LHCN-M2 (cell line): ENCODE measurements at regions not wholly inside any gene's neighbourhood (a gene's known extent, or its start where the extent isn't known, plus 50 kb on each side); places are given as distances from the start of the nearest gene placed in this dataset.

Source experiments
- DNase-seq: peaks from one replicate; pipeline ENCODE4 v3.0.0-alpha.2; 2012; ENCODE audit warnings: low read depth

DNA sequence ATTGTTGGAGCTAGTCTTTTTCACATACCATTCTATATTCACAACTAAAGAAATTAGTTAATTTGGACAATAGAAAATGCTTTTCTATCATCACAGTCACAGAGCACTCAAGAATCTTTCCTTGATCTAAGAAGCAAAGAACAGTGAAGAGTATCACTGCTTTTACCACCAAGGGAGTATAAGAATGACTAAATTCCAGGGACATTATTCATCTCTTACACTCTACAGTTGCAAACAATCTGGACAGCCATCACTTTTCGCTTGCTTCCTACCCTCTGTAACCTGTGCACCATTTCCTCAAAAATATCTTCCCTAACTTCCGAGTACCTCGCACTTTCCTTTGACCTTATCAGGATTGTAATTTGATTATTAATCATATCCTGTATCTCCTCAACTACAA, 359.5 kb upstream of the TMCO5A start:
- no peak for DNase-seq

DNA sequence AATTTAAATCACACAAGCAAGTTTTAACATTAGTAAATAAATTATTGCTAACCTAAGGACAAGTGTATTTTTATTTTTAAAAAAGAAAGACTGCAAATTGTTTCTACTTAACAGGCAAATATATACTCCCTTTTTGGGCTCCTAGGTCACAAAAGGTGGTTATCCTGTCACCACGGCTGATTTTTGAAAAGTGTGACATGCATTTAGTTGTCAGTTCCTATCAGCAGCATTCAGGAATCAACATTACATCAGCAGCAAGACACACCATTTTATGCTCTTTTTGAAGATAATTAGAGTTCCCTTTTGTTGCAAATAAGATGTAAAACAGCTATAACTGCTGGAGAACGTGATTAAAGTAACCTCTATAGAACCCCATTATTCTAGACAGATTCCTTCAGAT, 357.5 kb upstream of the TMCO5A start:
- DNase-seq, result no peak

DNA sequence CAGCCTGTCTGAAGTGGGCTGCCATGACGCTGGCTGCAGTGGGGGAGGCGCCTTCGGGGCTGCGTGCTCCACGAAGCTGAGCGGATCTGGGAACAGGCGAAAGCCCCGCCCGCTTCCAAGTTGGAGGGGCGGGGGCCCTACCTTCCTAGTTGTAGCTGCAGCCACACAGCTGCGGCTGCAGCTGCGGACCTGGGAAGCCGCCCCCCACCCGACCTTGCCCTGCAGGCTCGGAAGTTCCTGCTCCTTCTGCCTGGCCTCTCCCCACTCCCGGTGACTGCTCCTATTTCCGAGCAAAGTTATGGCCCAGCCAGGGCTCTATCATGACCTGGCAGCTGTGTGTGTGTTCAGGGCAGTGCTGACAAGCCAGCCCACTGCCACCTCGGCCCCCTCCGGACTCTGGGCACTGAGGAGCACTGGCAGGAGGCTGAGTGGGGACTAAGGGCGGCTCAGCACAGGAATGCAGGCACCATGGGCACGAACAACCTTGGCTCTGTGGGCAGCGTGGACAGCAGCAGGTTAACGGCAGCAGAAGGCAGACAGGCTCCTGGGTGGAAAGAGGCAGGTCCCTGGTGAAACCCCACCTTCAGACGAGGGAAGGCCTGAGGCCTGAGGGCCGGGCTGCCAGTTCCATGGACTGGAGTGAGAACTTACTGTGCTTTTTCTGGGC, 352.4 kb upstream of the TMCO5A start:
- no peak for DNase-seq

DNA sequence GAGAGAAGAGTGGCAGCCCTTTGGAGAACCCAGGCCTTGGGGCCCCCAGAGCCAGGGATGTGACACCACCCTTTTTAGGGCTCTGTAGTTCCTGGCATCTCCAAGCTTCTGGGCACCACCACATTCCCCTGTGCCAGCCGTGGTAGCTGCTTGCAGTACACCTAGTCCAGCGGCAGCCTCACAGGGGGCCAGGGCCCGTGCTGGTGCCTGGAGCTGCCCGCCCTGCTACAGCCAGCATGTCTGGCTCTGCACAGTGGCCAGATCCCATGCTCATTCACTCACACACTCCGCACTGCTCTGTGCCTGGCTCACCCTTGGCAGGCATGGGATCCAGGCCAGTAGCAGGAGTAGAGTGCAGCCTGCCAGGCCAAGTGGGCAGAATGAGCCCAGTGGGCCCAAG, 351.6 kb upstream of the TMCO5A start:
- DNase-seq, result no peak

DNA sequence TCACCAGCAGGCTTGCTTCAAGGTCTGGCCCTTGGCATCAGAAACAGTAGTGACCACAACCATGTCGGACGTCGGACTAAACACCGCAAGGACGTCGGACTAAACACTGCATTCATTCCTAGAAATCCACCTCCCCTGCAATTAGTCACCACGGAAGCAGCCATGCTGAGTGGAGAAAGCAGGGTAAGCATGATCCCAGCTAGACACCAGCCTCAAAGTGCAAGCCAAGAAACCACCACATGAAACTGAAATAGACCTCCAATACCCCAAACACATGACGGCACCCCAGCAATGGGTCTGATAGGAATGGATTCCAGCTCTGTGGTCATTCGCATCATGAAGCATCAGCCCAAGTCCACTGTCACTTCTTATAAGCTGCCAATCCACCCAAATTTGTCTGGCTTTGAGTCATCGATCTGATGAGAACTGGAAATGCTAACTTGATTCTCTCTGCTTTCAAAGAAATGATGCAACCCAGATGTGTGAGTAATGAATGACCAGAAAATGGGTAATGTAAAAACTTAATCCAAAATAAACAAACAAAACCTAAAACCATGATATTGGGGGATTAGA, 348.3 kb upstream of the TMCO5A start:
- peak; percentile 37 for DNase-seq

DNA sequence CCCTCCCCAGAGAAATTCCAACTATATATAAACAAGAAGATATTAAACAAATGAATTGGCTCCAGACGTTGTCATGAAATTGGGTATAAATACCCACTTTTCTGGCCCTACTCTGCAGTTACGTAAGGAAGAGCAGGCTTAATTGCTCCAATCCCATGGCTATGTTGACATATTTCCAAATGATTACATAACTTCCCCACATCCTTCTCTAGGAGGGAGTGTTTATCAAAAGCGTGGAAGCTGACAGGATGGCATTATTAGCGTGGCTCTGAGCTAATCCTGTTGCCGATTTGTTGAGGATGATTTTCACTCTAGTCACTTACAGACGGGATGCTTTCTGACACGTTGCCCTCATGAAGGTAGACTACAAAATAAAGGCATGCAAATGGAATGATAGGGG, 347.5 kb upstream of the TMCO5A start:
- peak; percentile 7 for DNase-seq

DNA sequence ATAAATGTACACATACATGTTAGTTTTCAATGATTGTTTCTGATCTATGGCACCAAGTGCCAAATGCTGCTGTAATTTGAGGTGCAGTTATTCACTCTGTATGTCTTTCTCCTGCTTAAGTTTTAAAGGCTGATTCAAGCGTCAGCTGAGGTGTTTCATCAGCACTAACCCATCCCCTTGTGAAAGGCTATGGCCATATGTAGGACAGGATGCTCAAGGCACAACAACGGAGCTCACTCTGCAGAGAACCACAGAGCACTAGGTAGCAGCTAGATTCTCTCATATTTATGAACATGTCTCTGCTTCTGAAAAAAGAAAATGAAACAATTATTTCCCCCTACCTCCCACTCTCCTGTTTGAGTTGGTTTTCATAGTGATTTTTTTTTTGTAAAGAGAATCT, 340.0 kb upstream of the TMCO5A start:
- no peak for DNase-seq

DNA sequence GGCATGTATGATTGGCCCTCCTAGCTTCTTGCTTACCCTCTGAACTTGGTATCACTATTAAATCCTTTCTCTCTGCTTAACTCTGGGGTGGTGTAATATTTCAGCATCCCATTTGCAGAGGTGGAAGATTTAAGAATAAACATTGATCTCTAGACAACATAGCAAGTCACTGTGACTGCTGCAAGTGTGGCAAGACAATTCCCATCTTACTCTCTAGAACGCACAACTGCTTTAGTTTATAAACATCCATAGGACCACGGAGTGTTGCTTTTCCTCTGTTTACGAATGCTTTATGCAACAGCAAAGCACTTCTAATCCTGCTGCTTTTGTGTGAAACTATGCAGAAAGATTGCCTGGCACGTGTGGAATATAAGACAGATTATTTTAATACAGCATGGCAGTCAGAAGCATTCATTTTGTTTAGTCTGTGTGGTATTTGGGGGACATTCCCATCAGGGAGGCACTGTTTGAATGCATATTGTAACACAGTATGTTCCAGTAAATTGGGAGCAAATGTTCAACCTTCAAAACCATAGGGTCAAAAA, 338.9 kb upstream of the TMCO5A start:
- no peak for DNase-seq

DNA sequence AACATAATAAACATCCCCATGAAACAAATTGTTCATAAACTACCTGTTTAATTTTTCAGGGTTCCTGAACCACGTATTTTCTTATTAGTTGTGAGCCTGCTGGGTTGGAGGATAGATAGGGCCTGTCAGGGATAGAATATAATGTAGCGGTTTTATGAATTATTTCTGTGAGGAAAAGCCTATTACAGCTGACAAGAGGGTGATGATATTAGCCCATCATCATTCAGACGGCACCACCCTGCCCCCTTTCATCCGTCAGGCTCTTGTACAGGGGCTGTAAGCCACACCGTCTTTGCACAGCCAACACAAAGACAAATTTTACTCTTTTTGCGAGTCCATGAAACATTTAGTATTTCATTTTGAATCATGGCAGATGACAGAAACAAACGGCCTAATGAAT, 335.3 kb upstream of the TMCO5A start:
- DNase-seq, result no peak

DNA sequence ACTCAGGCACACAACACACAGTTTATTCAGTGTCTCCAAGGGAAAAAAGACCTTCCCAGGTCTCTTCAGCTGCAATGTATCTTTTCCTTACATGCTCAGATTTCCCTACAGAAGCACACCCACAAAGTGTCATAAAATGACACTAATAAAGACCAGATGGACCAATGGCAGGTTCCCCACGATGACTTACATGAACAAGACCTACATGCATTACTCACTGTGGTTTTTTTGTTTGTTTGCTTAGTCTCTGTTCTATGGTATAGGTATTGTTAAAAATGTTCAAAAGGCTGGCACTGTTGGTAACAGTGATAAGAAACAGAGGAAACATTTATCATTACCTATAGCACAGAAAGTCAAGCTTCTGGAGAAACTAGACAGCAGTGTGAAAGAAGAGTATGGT, 318.2 kb upstream of the TMCO5A start:
- DNase-seq, result no peak

DNA sequence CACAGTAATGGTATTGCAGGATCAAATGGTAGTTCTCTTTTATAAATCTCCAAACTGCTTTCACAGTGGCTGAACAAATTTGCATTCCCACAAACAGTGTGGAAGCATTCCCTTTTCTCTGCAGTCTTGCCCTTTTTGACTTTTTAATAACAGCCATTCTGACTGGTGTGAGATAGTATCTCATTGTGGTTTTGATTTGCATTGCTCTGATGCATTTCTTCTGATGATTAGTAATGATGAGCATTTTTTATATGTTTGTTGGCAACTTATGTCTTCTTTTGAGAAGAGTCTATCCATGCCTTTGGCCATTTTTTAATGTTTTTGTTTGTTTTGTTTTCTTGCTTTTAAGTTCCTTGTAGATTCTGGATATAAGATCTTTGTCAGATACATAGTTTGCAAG, 316.1 kb upstream of the TMCO5A start:
- no peak for DNase-seq

DNA sequence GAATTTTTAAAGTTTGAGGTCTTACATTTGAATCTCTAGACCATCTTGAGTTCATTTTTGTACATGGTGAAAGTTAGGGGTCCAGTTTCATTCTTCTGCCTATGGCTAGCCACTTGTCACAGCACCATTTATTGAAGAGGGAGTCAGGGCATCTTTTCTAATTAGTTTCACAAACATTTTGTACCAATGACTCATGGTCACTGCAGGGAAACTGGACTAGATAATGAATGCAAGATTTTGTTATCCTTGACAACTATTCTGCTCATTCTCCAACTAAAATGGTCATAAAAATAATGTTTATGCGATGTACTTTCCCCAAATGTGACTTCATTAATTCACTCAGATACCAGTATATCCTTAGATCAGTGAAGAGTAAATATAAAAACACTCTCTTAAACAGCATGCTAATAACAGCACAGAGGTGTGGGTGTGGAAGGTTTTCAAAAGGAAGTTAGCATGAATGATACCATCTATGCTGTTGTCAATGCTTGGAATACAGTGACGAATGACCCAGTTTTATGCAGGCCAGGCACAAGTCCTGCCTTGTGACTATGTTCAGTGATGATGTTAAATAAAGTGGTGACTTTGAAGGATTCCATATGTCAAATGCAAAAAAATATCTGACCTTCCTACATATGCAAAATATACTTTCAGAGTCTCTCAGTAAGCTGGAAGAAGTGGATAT, 314.9 kb upstream of the TMCO5A start:
- DNase-seq, result no peak

DNA sequence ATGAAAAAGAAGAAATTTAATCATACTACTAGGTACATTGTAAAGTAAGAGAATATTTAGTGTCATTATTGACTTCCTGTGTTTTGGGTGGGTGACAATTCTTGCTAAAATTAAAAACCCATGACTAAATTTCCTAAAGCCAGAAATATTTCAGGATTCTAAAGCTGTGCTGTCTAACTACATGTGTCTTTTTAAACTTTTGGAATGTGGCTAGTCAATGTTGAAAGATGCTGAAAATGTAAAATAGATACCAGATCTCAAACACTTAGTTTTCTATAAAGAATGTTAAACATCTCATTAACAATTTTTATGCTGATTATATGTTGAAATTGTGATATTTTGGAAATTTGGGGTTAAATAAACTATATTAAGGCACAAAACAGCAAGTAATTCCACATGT, 308.9 kb upstream of the TMCO5A start:
- DNase-seq, result no peak

DNA sequence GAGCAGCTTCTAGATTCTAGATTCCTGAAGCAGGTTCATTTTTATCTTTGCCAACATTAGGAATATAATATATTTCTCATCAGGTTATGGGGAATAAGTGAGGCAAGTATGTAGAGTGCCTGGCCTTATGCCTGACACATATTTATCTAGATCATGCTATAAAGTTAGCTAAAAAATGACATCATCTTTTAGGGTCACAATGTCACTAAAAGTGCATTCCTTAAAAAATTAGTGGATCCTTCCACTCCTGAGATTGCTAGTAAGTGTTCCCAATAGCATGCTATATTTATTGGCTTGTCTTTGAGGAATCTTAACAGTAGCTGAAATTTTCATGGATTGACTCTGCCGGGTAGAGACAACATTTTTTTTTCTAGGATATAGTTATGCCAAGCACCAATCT, 305.9 kb upstream of the TMCO5A start:
- no peak for DNase-seq

DNA sequence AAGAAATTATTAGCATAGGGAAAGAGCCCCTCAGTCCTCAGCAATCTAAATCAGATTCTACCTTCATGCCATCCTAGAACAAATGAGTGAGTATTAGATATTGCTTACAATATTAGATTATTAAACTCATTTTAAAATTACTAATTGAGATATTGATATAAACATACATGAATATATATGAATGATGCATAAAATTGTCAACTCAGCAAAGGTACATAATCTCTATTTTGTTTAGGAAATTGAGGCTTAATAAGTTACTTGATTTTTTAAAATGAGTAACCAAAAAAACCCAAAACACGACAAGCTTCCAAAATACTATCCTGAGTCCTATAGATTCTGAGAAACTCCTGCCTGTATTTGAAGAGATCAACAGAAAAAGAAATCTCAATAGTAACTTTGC, 297.7 kb upstream of the TMCO5A start:
- no peak for DNase-seq

DNA sequence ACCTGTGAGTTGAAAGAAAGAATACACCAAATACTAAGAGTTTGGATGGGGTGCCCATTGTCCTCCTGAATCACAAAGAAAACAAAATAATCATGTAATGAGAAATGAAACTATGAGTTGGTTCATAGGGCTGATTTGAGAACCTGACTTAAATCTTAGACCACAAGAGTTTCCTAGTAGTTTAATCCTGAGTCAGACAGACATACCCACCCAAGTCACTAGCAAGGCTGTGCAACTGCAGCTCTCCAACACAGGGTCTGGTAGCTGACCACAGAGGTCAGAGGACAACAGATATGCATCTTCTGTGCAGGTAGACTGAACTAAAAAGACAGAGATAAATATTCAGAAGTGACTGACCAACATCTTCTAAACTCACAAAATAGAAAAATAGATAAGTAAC, 296.3 kb upstream of the TMCO5A start:
- no peak for DNase-seq

DNA sequence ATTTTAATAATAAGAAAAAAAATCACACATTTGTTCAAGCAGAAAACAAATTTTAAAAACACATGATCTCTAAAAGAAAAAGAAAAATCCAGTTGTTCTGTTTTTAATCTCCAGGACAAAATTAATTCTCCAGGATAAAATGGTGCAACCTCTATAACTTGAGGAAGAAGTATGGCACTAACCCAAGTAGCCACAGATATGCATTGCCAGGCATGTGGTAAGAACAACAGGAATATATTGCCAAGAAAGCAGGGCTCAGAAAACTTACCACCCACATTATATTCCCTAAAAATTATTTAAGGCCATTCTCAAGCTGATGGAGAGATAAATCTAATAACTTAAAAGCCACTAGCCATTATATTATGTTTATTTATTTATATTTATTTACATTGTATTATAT, 295.7 kb upstream of the TMCO5A start:
- no peak for DNase-seq

DNA sequence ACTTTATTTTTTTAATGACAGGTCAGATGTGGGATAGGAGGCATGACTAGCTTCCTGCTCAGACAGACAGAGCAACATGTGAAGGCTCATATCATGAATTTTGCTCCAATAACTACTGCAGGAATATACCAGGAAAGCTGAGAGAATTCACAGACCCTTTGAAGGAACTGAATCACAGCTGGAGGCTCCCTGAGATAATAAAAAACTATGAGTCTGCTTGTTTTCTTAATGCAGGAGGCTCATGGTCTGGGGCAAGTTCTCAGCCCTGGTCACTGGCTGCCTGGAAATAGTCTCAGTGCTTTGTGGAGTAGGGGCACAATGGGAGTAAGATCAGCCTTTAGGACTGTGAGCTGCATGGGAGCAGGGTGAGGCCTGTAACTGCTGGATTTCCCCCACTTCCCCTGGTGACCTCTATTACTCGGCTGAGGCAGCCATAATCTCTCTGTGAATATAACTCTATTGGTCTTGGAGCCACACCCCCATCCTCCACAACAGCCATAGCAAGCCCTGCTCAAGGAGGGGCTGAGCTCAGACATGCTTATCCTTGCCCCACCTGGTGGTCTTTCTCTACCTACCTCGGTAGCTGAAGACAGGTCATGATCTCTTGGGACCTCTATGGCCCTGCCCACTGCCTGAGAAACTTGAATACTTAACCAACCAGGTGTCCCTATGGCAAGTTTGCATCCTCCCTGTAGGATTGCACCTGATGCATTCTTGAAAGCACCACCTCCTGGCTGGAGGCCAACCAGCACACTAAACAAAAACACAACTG, 281.6 kb upstream of the TMCO5A start:
- DNase-seq, result no peak

DNA sequence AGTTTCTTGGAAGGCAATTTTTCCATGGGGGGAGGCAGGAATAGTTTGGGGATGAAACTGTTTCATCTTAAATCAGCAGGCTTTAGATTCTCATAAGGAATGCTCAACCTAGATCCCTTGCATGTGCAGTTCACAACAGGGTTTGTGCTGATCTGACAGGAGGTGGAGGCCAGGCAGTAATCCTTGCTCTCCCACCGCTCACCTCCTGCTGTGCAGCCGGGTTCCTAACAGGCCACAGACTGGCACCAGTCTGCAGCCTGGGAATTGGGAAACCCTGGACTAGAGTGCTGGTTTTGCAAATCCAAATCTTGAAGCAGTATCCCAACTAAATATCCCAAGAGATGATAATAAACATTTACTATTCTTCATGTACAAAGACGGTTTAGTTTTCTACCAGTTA, 256.3 kb upstream of the TMCO5A start:
- no peak for DNase-seq

DNA sequence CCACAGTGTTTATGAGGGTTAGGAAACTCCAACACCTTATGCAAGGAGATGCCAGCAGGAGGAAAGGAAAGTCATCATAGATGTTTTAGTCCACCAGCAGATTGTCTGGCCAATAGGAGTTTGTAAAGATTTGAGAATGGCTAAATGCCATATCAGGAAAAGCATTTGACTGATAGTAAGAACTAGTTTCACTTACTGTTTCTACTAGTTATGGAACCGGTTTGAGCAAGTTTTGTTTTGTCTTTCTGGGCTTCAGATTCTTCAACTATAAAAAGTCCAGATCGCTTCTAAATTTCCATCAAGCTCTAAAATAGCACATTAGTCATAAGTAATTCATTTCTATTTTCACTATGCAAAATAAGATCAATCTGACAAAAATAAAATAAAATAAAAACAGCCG, 254.8 kb upstream of the TMCO5A start:
- DNase-seq, result no peak

DNA sequence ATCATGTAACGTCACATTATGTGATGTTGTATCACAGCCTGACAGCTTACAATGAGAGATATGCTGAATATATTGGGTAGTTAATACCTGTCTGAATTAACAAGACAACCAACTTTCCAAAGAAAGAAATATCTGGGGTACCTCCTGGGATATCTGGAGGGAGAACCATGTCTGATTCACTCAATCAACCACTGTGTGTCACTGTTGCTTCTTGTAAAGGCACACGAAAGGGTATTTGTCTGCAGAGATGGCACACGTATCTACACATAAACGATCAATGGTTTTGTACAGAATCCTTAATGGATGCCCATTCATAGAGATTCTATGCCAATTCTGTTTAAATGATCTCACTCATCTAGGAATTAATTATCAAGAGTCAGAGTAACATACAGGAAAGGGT, 252.1 kb upstream of the TMCO5A start:
- DNase-seq, result peak; percentile 31

DNA sequence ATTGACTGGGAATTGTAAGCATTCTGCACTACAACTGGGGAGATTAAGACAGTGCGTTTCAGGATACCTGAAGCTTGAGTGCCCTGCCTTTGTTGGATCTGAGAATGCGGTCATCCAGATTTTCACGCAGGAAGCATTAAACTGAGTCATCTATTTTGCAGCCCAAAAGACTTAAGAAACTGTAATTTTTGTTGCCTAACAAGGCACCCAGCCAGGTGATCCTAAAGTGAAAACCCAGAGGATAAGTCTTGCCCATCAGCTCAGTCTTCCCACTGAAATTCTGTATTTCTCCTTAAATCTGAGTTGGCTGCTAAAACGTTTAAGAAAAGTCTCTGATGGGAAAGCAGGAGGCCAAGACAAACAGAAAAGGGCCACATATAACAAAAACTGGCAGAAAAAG, 242.5 kb upstream of the TMCO5A start:
- no peak for DNase-seq
